ENCODE measurements at regions not wholly inside any gene's neighbourhood (a gene's known extent, or its start where the extent isn't known, plus 50 kb on each side); places are given as distances from the start of the nearest gene placed in this dataset.
"Not testable (repeated sequence)": the region's sequence is repeated elsewhere in the genome, so short reads cannot be mapped to it uniquely, and the experiment has no call there.

GRCh38 chr2:53509831-53510388 lies 257.7 kb upstream of the CHAC2 start:
- no peak overlapping the region for H3K9ac ChIP-seq (ENCODE audit: low read depth, low read length)
- H3K27me3 ChIP-seq (ENCODE audit: control insufficient read depth, insufficient read depth, low read length), result no peaks in the 10 kb centered on the region
- no peaks in the 10 kb centered on the region for H3K36me3 ChIP-seq (ENCODE audit: control insufficient read depth, insufficient read depth, low read length)
- H3K4me1 ChIP-seq (ENCODE audit: control insufficient read depth, insufficient read depth, low read length), result peaks cover 7% of the 10 kb centered on the region
- no peaks in the 10 kb centered on the region for H3K9me3 ChIP-seq (ENCODE audit: control insufficient read depth, insufficient read depth, low read length)
- H3K4me3 ChIP-seq (ENCODE audit: low read depth, low read length), result no peak overlapping the region

- no peaks in the 10 kb centered on the region for H3K9me3 ChIP-seq (ENCODE audit: control insufficient read depth, insufficient read depth, low read length)
- no peak overlapping the region for H3K9ac ChIP-seq (ENCODE audit: low read depth, low read length)
- no peak overlapping the region for H3K4me3 ChIP-seq (ENCODE audit: low read depth, low read length)
- no peaks in the 10 kb centered on the region for H3K27me3 ChIP-seq (ENCODE audit: control insufficient read depth, insufficient read depth, low read length)
- H3K36me3 ChIP-seq (ENCODE audit: control insufficient read depth, insufficient read depth, low read length), result no peaks in the 10 kb centered on the region
- H3K4me1 ChIP-seq (ENCODE audit: control insufficient read depth, insufficient read depth, low read length), result peaks cover 13% of the 10 kb centered on the region
Observed at GRCh38 chr2:53508667-53509066, 258.9 kb upstream of the CHAC2 start.

- H3K27me3 ChIP-seq (ENCODE audit: control insufficient read depth, insufficient read depth, low read length); H3K9me3 ChIP-seq (ENCODE audit: control insufficient read depth, insufficient read depth, low read length); H3K36me3 ChIP-seq (ENCODE audit: control insufficient read depth, insufficient read depth, low read length); H3K9ac ChIP-seq (ENCODE audit: low read depth, low read length); H3K4me3 ChIP-seq (ENCODE audit: low read depth, low read length): not testable (repeated sequence)
- H3K4me1 ChIP-seq (ENCODE audit: control insufficient read depth, insufficient read depth, low read length), result peaks cover 13% of the 10 kb centered on the region
Observed at GRCh38 chr2:53507070-53507469, 260.5 kb upstream of the CHAC2 start.

- Histone ChIP-seq H3K9me3 (ENCODE audit: control insufficient read depth, insufficient read depth, low read length) (no peaks in the 10 kb centered on the region), H3K36me3 (ENCODE audit: control insufficient read depth, insufficient read depth, low read length) (no peaks in the 10 kb centered on the region), H3K4me1 (ENCODE audit: control insufficient read depth, insufficient read depth, low read length) (peaks cover 13% of the 10 kb centered on the region), H3K9ac (ENCODE audit: low read depth, low read length) (no peak overlapping the region), H3K27me3 (ENCODE audit: control insufficient read depth, insufficient read depth, low read length) (no peaks in the 10 kb centered on the region), H3K4me3 (ENCODE audit: low read depth, low read length) (no peak overlapping the region)
Observed at GRCh38 chr2:53505826-53506225, 261.8 kb upstream of the CHAC2 start.

GRCh38 chr2:53504507-53504906 lies 263.1 kb upstream of the CHAC2 start:
- peaks cover 8% of the 10 kb centered on the region for H3K4me1 ChIP-seq (ENCODE audit: control insufficient read depth, insufficient read depth, low read length)
- H3K9me3 ChIP-seq (ENCODE audit: control insufficient read depth, insufficient read depth, low read length), result no peaks in the 10 kb centered on the region
- H3K9ac ChIP-seq (ENCODE audit: low read depth, low read length), result no peak overlapping the region
- H3K36me3 ChIP-seq (ENCODE audit: control insufficient read depth, insufficient read depth, low read length), result no peaks in the 10 kb centered on the region
- H3K4me3 ChIP-seq (ENCODE audit: low read depth, low read length), result no peak overlapping the region
- no peaks in the 10 kb centered on the region for H3K27me3 ChIP-seq (ENCODE audit: control insufficient read depth, insufficient read depth, low read length)

GRCh38 chr2:53500181-53500580 lies 267.4 kb upstream of the CHAC2 start:
- Histone ChIP-seq H3K4me1 (ENCODE audit: control insufficient read depth, insufficient read depth, low read length) (peaks cover 6% of the 10 kb centered on the region), H3K9ac (ENCODE audit: low read depth, low read length) (no peak overlapping the region), H3K27me3 (ENCODE audit: control insufficient read depth, insufficient read depth, low read length) (no peaks in the 10 kb centered on the region), H3K36me3 (ENCODE audit: control insufficient read depth, insufficient read depth, low read length) (no peaks in the 10 kb centered on the region), H3K4me3 (ENCODE audit: low read depth, low read length) (no peak overlapping the region), H3K9me3 (ENCODE audit: control insufficient read depth, insufficient read depth, low read length) (no peaks in the 10 kb centered on the region)

- Histone ChIP-seq H3K36me3 (ENCODE audit: control insufficient read depth, insufficient read depth, low read length) (no peaks in the 10 kb centered on the region), H3K27me3 (ENCODE audit: control insufficient read depth, insufficient read depth, low read length) (no peaks in the 10 kb centered on the region), H3K9me3 (ENCODE audit: control insufficient read depth, insufficient read depth, low read length) (no peaks in the 10 kb centered on the region), H3K4me3 (ENCODE audit: low read depth, low read length) (no peak overlapping the region), H3K4me1 (ENCODE audit: control insufficient read depth, insufficient read depth, low read length) (no peaks in the 10 kb centered on the region), H3K9ac (ENCODE audit: low read depth, low read length) (no peak overlapping the region)
Observed at GRCh38 chr2:53498210-53498609, 269.4 kb upstream of the CHAC2 start.

- Histone ChIP-seq H3K4me1 (ENCODE audit: control insufficient read depth, insufficient read depth, low read length) (no peaks in the 10 kb centered on the region), H3K36me3 (ENCODE audit: control insufficient read depth, insufficient read depth, low read length) (no peaks in the 10 kb centered on the region), H3K4me3 (ENCODE audit: low read depth, low read length) (no peak overlapping the region), H3K27me3 (ENCODE audit: control insufficient read depth, insufficient read depth, low read length) (no peaks in the 10 kb centered on the region), H3K9ac (ENCODE audit: low read depth, low read length) (no peak overlapping the region), H3K9me3 (ENCODE audit: control insufficient read depth, insufficient read depth, low read length) (no peaks in the 10 kb centered on the region)
Observed at GRCh38 chr2:53497020-53497419, 270.6 kb upstream of the CHAC2 start.

- H3K9me3 ChIP-seq (ENCODE audit: control insufficient read depth, insufficient read depth, low read length), result no peaks in the 10 kb centered on the region
- H3K27me3 ChIP-seq (ENCODE audit: control insufficient read depth, insufficient read depth, low read length), result no peaks in the 10 kb centered on the region
- H3K4me3 ChIP-seq (ENCODE audit: low read depth, low read length), result no peak overlapping the region
- no peak overlapping the region for H3K9ac ChIP-seq (ENCODE audit: low read depth, low read length)
- no peaks in the 10 kb centered on the region for H3K4me1 ChIP-seq (ENCODE audit: control insufficient read depth, insufficient read depth, low read length)
- no peaks in the 10 kb centered on the region for H3K36me3 ChIP-seq (ENCODE audit: control insufficient read depth, insufficient read depth, low read length)
Observed at GRCh38 chr2:53493210-53493609, 274.4 kb upstream of the CHAC2 start.

GRCh38 chr2:53490659-53491058 lies 276.9 kb upstream of the CHAC2 start:
- no peaks in the 10 kb centered on the region for H3K27me3 ChIP-seq (ENCODE audit: control insufficient read depth, insufficient read depth, low read length)
- H3K9ac ChIP-seq (ENCODE audit: low read depth, low read length), result no peak overlapping the region
- H3K9me3 ChIP-seq (ENCODE audit: control insufficient read depth, insufficient read depth, low read length), result no peaks in the 10 kb centered on the region
- H3K4me1 ChIP-seq (ENCODE audit: control insufficient read depth, insufficient read depth, low read length), result no peaks in the 10 kb centered on the region
- H3K36me3 ChIP-seq (ENCODE audit: control insufficient read depth, insufficient read depth, low read length), result no peaks in the 10 kb centered on the region
- no peak overlapping the region for H3K4me3 ChIP-seq (ENCODE audit: low read depth, low read length)

- not testable (repeated sequence) for H3K4me3 ChIP-seq (ENCODE audit: low read depth, low read length); H3K36me3 ChIP-seq (ENCODE audit: control insufficient read depth, insufficient read depth, low read length); H3K9me3 ChIP-seq (ENCODE audit: control insufficient read depth, insufficient read depth, low read length)
Observed at GRCh38 chr2:53486185-53486899, 281.3 kb upstream of the CHAC2 start.

GRCh38 chr2:53485021-53485728 lies 282.4 kb upstream of the CHAC2 start:
- Histone ChIP-seq H3K27me3 (ENCODE audit: control insufficient read depth, insufficient read depth, low read length) (no peaks in the 10 kb centered on the region), H3K4me1 (ENCODE audit: control insufficient read depth, insufficient read depth, low read length) (no peaks in the 10 kb centered on the region), H3K36me3 (ENCODE audit: control insufficient read depth, insufficient read depth, low read length) (no peaks in the 10 kb centered on the region), H3K9me3 (ENCODE audit: control insufficient read depth, insufficient read depth, low read length) (no peaks in the 10 kb centered on the region), H3K4me3 (ENCODE audit: low read depth, low read length) (no peak overlapping the region), H3K9ac (ENCODE audit: low read depth, low read length) (no peak overlapping the region)

More at GRCh38 chr2:53486185-53486899, 281.3 kb upstream of the CHAC2 start:
- not testable (repeated sequence) for H3K27me3 ChIP-seq (ENCODE audit: control insufficient read depth, insufficient read depth, low read length); H3K4me1 ChIP-seq (ENCODE audit: control insufficient read depth, insufficient read depth, low read length); H3K9ac ChIP-seq (ENCODE audit: low read depth, low read length)
